Activated gamma-delta T cell treated with anti-CD3 and anti-CD28 coated beads, Interleukin-2, amount 50 U/mL, for 16 hours (primary cell): ENCODE measurements at regions not wholly inside any gene's neighbourhood (a gene's known extent, or its start where the extent isn't known, plus 50 kb on each side); places are given as distances from the start of the nearest gene placed in this dataset.
"Not testable (repeated sequence)": the region's sequence is repeated elsewhere in the genome, so short reads cannot be mapped to it uniquely, and the experiment has no call there.

Experiments used
- DNase-seq: peaks from one replicate; pipeline ENCODE4 v3.0.0-alpha.2; 2020; ENCODE audit warnings: low read depth

DNA sequence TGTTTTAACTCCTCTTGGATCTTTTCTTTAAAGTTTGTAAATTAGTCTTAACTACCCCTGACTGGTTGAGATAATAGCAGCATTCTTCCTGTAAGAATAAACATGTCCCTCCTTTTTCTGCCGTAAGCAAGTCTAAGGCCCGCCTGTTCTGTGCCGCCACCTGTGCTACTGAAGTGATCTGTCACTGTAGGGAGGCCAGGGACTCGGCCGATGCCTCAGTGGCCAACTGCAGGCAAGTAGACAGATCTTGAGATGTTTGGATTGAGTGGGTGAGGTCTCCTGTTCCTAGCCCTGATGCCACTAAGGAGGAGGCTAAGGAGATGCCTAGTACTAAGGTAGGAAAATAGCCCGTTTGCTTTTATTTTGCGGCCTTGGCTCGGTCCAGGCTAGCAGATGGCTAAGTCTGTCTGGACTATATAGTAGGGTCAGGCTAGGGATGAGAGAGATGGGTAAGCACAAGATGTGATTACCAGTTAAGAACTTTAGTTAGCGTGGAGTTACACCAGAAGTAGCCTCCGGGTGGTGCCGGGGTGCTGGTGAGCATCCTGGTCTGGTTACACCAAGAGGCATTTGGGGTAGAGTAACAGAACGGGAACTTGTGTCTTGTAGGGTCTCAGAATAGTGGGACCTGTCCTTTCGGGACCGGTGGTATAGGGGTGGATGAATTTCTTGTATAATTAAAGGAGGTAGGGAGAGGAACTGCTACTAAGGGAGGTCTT, 584.2 kb downstream of the SUCLG1 start:
- no peak for DNase-seq

DNA sequence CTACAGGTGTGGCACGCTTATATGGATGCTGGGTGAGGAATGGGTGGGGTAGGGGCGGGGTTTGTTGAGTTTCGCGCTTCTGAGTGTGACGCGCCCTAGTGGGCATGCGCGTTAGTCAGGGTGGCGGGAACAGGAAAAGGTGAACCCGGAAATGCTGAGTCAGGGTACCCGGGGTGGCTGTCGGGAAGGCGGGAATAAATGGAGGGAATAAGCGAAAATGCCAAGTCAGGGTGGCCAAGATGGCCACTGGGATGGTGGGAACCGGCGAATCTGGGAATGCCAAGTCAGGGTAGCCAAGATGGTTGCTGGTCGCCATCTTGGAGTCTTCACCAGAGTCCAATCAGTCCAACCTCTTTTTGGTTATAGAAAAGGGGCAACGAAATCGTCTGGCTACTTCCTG, 585.0 kb downstream of the SUCLG1 start:
- no peak for DNase-seq

DNA sequence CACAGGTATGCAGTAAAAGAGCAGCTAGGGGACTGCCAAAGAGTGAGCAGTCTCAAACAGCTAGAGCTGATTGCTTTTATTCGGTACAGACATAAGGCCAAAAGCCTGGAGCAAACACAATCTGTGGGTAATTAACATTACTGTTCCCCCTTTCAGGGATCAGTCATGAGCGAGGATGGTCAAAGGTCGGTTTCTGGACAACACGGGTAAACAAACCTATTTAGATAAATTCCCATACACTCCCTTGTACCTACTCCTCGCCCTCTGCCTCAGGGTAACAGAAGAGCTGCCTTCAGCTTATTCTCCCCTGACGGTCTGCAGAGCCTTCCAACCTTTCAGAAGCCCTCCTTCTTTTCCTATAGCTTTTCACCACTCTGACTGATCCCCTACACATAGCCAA, 586.0 kb downstream of the SUCLG1 start:
- DNase-seq: no peak

DNA sequence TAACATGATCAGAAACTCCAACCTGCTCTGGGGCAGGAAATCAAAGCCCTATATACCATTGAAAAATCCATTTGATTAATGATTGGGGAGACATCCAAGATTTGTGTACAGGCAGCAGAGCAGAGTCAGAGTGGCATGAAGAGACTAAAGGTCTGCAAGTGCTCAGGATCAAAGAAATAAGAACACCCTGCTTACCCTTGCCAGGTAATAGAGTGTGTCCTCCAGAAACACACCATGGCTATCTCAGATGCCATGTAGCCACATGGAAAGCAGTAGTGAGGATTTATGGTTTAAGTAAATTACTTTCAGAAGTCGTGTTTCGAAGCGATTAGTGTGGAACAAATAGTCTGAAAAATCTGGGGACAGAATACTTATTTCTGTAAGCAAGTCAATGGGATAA, 592.9 kb downstream of the SUCLG1 start:
- no peak for DNase-seq

DNA sequence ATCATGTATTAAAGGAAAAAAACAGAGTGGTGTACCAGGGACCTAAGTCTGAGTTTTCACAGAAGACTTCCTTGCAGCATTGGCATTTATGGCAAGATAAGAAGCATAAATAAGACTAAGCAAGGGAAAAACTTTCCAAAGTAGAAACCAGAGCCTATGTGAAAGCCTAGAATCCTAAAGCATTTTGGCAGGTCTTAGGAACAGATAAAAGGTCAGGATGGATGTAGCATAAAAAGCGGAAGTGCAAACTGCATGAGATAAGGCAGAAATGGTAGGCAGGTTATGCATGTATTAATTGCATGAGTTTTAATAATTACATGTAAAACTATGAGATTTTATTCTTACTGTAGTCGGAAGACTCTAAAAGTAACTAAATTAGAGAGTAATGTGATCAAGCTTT, 596.5 kb downstream of the SUCLG1 start:
- no peak for DNase-seq

DNA sequence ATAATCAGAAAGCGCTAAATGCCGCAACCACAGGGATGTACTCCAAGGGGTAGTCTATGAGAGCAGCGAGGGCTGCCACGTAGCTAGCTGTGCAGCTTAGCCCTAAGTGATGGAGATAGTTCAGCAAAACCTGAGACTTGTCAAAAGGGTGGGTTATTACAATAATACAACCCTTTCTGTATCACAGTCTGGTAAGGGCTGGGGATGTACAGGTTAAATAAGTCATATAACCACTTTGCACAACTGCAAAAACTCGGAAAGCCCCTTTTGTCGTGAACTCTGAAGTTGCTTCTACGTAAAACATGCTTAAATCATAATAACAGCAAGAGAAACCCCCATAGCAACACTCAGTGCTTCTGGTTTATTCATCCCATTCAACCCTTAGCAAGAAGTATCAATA, 598.8 kb downstream of the SUCLG1 start:
- no peak for DNase-seq

DNA sequence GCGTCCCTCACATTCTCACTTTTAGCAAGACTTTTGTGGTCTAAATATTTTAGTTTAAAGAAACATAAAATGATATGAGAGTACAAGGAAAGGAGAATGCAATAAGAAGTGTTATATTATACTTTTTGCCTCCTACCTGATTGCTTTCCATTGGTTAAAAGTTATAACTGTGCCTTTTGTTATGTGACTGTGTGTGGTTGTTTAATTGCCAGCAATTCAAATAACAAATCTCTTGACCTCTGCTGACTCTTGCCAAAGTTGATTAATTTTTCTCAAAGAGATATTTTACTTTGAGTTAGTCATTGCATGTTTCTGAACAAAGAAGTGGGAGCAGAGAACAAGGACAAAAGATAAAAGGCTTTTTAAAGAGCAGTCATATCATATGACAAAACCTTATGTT, 599.5 kb downstream of the SUCLG1 start:
- no peak for DNase-seq

DNA sequence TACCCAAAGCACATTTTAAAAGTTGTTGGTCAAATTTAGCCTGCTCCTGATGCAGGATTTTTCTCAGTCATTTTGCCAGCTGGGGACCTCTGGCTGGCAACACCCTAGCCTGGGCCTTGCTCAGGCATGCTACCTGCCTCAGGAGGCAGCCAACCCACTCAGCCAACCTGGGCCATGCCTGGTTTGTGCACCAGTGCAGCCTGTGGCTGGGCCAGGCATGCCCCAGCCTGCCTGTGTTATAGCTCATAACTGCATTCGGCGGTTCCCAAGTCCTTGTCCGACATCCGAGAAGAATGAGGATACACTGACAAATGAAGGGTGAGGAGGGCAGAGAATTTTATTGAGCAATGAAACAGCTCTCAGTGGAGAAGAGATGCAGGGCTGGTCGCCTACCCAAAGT, 608.0 kb downstream of the SUCLG1 start:
- DNase-seq: no peak

DNA sequence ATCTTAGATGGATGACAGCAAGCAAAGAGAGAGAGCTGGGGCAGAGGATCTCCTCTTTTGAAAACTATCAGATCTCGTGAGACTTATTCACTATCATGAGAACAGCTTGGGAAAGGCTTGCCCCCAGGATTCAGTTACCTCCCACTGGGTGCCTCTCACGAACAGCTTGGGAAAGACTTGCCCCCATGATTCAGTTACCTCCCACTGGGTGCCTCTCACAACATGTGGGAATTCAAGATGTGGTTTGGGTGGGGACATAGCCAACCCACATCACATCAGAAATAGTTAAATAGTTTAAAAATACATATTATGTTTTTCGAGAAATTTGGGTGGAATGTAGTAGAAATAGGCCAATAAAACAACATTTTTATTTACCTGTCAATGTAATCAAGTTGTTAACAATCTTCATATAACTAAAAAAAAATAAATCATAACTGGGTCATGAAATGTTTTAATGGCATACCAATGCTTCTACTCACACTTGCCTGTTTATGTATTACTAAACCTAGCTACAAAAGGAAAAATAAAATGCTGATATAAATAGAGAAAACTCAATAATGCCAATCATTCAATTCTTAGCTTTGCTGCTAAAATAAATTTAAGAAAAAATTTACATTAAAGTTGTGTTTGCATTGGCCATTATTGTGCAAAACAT, 608.9 kb downstream of the SUCLG1 start:
- no peak for DNase-seq

DNA sequence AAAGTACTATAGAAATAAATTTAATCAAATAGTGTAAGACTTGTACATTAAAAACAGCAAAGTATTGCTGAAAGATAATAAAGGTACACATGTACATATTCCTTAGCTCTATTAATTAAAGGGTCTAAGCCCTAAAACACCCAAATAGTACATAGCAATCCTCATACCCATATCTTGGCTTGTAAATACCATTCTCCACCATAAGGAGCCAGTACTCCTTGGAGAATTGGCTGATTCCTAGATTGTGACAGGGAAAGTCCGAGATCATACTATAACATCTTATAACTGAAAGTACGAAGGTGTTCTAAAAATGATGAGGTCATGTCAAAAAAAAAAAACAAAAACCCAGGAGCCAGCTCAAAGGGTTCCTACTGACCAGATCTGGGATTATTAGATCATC, 614.6 kb downstream of the SUCLG1 start:
- DNase-seq: no peak

DNA sequence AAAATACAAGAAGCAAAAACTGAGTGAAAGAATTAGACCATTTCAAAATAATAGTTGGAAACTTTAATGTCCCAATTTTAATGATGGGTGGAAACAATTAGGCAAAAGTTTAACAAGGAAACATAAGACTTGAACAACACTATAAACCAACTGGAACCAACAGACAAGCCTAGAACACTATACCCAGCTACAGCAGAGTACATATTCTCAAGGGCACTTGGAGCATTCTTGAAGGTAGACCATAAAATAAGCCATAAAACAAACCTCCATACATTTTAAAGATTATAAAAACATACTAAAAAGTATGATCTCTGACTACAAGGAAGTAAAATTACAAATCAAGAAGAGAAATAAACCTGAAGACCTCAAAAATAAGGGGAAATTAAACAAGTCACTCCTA, 616.7 kb downstream of the SUCLG1 start:
- DNase-seq: no peak

DNA sequence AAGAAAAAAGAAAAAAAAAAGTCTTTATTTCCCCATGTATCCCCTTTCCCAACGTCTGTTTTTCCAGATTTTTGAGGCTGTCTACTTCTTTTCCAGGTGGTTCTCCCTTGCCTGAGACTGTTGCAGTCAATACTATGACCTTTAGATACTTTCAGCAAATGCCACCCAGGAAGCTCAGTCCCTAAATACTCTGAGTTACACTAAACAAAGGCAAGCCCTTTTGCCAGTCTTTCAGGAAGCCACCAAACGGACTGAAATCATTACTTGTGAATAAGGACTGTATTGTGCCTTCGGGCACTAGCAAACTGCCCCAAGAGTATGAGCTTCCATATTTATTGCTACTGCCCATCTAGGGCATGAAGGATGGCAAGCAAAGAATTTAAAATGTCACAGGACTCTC, 621.3 kb downstream of the SUCLG1 start:
- DNase-seq: no peak

DNA sequence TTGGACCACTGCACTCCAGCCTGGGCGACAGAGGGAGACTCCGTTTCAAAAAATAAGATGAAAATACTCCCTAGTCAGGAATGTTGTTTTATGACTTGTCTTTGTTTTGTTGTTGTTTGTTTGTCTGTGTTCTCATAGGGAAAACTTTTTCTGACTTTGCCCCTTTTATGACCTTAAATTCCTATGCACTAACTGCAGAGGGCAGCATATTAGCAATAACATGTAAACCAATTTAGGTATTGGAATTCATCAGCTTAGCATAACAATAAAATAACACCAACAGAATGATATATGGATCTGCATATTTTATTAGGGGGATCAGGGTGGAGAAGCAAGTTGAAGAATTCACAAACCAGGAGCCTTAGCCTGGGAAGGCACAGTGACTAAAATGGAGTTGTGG, 631.5 kb downstream of the SUCLG1 start:
- DNase-seq: no peak

DNA sequence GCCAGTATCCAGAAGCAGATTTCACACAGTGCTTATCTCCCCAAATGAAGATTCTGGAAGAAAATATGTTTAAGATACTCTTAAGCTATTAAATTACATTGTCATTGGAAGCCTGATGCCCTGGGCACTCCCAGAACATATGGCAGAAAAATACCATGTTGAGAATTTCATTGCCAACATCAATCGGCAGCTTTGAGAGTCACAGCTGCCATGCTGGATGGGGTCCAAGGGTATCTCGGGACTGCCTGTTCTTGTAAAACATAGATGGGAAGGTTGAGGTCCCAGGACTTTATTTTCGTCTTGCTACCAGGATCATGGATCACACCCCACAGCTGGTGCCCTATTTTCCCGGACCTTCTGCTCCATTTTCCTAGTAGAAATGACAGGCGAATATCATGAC, 632.5 kb downstream of the SUCLG1 start:
- DNase-seq: no peak

DNA sequence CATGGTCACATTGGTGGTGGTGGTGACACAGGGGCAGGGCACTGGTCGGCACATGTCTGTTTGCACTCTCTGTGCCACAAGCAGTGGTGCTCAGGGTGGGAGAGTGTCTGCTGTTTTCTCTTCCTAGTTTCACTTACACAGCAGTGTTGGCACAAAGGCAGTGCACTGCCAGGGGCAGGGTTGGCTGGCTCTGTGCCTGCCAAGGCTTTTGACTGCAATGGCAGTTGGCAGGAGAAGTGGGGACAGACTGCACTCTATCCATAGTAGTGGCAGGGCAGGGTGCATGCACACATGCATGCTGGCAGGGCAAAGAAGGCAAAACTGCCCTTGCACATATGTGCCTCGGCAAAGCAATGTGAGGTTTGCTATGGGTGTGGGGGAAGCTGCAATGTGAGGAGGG, 635.9 kb downstream of the SUCLG1 start:
- DNase-seq: no peak

DNA sequence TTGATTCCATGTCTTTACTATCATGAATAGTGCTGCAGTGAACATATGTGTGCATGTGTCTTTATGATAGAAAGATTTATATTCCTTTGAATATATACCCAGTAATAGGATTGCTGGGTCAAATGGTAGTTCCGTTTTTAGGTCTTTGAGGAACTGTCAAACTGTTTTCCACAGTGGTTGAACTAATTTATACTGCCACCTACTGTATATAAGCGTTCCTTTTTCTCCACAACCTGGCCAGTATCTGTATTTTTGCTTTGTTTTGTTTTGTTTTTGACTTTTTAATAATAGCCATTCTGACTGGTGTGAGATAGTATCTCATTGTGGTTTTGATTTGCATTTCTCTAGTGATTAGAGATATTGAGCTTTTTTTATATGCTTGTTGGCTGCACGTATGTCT, 641.6 kb downstream of the SUCLG1 start:
- DNase-seq: no peak

DNA sequence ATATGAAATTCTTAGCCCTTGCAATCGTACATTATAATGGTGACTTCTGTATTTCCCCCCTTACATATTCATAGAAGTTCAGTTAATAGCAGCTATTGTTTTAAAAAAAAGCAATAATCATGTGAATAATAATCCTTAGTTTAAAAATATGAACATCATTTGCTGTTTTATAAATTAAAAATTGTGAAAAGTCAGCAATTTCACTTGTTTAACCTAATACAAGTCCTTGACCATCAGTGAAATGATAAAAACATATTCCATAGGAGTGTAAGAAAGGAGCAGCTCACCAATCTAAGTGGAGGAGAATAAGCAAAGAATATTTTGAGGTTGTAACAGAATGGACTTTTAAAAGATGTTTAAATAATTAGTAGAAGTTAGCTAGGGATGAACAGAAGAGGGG, 650.2 kb downstream of the SUCLG1 start:
- DNase-seq: no peak

DNA sequence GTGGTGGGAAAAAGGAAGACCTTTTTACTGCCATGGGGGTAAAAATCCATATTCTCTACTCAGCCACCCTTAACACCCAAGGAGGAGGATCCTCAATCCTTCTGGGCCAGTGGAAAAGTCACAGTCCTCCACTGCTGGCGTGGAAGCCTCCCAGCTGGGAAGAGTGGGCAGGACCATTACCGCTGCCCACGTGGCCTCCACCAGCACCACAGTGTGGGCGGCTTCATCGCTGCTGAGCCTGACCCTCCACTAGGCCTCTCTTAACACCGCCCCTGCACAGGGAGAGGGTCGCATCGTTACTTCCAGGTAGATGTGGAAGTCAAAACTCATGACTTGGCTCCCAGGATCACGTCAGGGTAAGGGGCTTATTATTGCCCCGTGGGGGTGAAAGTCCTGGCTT, 656.5 kb downstream of the SUCLG1 start:
- DNase-seq: no peak

DNA sequence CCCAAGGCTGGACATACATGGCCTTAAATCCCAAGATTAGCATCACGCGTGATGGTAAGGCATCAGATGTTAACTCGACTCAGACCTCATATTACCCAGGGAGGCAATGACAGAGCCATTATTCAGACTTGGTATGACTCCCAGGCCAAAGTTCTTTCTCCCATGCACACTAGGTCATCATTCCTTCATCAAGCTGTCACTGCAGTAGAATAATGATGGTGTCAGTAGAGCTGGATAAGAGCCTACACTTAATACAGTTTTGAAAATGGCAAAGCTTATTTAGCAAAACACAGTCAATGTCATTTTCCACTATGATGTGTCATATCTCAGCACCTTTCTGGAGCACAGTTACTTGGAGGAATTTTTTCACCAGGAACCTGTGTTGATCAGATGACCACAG, 663.3 kb downstream of the SUCLG1 start:
- DNase-seq: no peak

DNA sequence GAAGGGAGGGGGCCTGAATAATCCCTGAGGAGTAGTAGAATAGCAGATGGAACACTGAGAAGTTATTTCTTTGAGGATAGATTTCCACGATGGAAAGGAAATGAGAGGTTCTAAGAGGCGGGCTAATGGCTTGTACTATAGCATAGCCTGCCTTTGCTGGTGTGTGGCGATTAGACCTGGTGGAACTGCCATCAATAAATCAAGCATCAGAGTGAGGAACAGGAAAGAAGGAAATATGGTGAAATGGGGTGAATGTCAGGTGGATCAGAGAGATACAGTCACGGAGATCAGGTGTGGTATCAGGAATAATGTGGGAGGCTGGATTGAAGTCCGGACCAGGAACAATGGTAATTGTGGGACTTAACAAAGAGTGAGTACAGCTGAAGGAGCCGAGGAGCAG, 668.6 kb downstream of the SUCLG1 start:
- DNase-seq: not testable (repeated sequence)

DNA sequence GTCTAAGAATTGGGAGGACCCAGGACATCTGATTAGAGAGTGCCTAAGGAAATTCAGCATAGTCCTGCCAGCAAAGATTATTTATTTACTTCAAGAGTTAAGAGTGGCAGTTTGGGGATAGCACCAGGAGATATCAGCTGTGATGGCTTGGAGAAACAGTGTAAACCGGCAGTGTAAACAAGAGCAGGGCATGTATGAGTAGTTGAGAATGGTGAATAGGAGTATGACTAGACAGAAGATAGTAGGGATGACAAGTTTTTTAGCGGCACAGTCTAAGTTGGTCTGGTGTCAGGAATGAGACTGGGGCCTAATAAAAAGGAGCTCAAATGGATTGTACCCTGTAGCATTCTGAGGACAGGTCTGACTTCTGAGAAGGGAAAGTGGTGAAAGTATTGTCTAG, 669.4 kb downstream of the SUCLG1 start:
- DNase-seq: not testable (repeated sequence)

DNA sequence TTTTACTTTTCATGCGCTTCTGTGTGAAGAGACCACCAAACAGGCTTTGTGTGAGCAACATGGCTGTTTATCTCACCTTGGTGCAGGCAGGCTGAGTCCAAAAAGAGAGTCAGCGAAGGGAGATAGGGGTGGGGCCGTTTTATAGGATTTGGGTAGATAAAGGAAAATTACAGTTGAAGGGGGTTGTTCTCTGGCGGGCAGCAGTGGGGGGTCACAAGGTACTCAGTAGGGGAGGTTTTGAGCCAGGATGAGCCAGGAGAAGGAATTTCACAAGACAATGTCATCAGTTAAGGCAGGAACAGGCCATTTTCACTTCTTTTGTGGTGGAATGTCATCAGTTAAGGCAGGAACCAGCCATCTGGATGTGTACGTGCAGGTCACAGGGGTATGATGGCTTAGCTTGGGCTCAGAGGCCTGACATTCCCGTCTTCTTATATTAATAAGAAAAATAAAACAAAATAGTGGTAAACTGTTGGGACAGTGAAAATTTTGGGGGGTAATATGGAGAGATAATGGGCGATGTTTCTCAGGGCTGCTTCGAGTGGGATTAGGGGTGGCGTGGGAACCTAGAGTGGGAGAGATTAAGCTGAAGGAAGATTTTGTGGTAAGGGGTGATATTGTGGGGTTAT, 670.0 kb downstream of the SUCLG1 start:
- DNase-seq: not testable (repeated sequence)

DNA sequence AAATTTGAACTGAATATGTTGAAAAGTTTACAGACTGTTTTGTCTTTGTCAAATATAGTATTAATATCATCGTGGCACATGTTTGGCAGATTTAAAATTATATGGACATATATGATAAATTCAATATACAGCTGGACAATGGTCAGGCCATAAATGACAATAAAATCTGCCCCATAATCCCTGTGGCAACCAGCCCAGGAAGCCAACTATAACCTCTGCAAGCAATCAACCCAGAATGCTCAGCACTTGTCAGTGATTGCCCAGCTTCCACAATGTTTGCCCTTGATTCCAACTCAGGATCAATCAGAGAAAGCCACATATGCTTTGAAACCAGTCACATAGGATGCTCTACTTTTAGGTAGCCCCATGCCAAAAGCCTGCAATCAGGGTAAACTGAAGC, 671.9 kb downstream of the SUCLG1 start:
- no peak for DNase-seq

DNA sequence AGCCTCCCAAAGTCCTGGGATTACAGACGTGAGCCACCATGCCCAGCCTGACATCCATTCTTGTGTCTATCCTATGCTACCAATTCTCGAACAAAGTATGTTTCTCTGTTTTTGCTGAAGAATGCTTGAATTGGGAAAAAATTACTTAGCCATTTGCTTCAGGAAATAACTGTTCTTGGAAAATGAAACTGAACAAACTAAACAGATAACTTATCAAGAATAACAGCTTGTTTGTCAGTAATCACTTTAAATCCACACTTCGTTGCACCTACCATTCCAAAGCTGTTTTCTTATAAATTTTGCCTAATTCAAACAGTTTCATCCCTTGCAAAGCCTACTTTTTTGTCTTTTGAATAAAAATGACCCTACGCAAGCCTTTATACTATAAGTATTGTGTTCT, 672.9 kb downstream of the SUCLG1 start:
- no peak for DNase-seq
